Progenitor cell of endocrine pancreas (in vitro differentiated cells): ENCODE measurements at regions not wholly inside any gene's neighbourhood (a gene's known extent, or its start where the extent isn't known, plus 50 kb on each side); places are given as distances from the start of the nearest gene placed in this dataset.
A peak's percentile ranks its signal among the peaks of the same experiment; 100 is the strongest.

Source experiments
- DNase-seq: peaks from one replicate; pipeline ENCODE4 v3.0.0; 2021; ENCODE audit warnings: low spot score; ENCODE audit not compliant: unreplicated experiment
- H3K27ac Mint-ChIP-seq: 2 replicates; pipeline ENCODE4 v1.8.0; 2021; ENCODE audit warnings: mild to moderate bottlenecking, moderate library complexity, mixed read lengths
- H3K27me3 Mint-ChIP-seq: 2 replicates; pipeline ENCODE4 v1.8.0; 2021; ENCODE audit warnings: mixed read lengths
- H3K36me3 Mint-ChIP-seq: 2 replicates; pipeline ENCODE4 v1.8.0; 2022; ENCODE audit warnings: mixed read lengths; ENCODE audit not compliant: insufficient read depth
- H3K4me1 Mint-ChIP-seq: 2 replicates; pipeline ENCODE4 v1.8.0; 2021; ENCODE audit warnings: low read depth, mixed read lengths
- H3K4me3 Mint-ChIP-seq: 2 replicates; pipeline ENCODE4 v1.8.0; 2021; ENCODE audit warnings: low read depth, mild to moderate bottlenecking, moderate library complexity, mixed read lengths
- H3K9me3 Mint-ChIP-seq: 2 replicates; pipeline ENCODE4 v1.8.0; 2021; ENCODE audit warnings: low read depth, mixed read lengths
- TF ChIP-seq, protein P1 (sequence below): fragments of 200-600 bp; sonication (generic); IDR thresholded peaks from one replicate; pipeline ENCODE4 v1.5.0; 2021; ENCODE audit warnings: antibody characterized with exemption, mild to moderate bottlenecking; ENCODE audit not compliant: unreplicated experiment

DNA sequence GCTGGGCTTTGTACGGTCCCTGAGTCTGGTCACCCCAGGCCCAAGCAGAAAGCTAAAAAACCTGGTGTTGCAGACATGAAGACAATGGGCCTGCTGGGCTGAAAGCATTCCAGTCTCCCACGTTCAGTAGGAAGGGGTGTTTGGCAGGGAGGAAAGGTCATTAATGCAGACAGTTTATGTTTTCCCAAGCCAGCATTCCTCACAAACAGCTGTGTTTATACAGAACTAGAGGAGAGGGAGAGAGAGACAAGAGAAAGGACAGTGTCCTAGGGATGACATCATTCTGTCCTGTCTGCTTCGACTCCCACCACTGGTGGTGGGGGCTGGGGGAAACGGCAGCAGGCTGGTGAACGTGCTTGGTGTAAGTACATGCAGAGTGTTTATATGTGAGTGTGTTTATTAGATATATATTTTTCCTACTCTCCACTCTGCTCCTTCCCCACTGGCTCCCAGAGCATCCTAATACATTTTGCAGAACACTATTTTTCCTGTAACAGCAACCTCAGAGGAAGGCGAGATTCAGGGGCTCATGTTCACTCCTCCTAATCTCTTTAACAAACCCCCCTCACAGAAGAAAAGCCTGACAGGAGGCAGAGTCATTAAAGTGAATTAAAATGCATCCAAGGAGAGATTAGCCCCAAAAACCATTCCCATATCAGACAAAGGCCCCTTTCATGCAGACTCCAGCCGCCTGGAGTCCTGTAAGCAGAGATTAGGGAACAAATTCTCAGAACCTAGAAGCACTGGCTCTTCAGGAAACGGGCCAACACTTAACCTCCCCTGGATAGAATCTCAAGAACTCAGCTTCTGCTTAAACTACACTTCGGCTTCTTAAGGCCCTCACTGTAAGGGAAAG, 380.4 kb downstream of the TNS1 start:
- TF ChIP-seq, protein P1, sequence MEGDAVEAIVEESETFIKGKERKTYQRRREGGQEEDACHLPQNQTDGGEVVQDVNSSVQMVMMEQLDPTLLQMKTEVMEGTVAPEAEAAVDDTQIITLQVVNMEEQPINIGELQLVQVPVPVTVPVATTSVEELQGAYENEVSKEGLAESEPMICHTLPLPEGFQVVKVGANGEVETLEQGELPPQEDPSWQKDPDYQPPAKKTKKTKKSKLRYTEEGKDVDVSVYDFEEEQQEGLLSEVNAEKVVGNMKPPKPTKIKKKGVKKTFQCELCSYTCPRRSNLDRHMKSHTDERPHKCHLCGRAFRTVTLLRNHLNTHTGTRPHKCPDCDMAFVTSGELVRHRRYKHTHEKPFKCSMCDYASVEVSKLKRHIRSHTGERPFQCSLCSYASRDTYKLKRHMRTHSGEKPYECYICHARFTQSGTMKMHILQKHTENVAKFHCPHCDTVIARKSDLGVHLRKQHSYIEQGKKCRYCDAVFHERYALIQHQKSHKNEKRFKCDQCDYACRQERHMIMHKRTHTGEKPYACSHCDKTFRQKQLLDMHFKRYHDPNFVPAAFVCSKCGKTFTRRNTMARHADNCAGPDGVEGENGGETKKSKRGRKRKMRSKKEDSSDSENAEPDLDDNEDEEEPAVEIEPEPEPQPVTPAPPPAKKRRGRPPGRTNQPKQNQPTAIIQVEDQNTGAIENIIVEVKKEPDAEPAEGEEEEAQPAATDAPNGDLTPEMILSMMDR, result no peak
- Mint-ChIP-seq H3K4me1 (peaks cover 27% of the 10 kb centered on the region), H3K4me3 (no peak overlapping the region), H3K27me3 (no peaks in the 10 kb centered on the region), H3K27ac (peak overlapping the region; percentile 50), H3K36me3 (no peaks in the 10 kb centered on the region), H3K9me3 (no peaks in the 10 kb centered on the region)
- no peak for DNase-seq

DNA sequence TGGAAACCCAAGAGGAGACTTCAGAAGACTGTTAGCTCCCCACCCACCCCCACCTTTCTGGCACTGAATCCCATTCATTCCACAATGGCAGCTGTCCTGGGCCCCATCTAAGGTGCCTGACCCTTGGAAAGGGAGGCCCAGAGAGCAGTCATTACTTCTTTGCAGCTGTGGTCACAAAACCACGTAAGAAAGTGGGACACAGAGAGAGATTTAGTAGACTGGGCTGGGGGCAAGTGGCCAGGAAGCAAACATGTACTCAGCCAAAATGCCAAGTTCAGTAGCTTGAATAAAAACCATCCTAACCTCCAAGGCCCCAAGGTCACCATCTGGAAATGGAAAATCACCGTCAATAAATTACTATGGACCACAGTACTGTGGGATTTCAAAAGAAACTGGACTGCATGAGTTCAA, 381.4 kb downstream of the TNS1 start:
- H3K4me1 Mint-ChIP-seq, result peaks cover 31% of the 10 kb centered on the region
- no peak for DNase-seq
- H3K27ac Mint-ChIP-seq, result no peak overlapping the region
- no peak overlapping the region for H3K4me3 Mint-ChIP-seq
- TF ChIP-seq, protein P1, result no peak
- H3K27me3 Mint-ChIP-seq, result no peaks in the 10 kb centered on the region
- no peaks in the 10 kb centered on the region for H3K9me3 Mint-ChIP-seq
- no peaks in the 10 kb centered on the region for H3K36me3 Mint-ChIP-seq

DNA sequence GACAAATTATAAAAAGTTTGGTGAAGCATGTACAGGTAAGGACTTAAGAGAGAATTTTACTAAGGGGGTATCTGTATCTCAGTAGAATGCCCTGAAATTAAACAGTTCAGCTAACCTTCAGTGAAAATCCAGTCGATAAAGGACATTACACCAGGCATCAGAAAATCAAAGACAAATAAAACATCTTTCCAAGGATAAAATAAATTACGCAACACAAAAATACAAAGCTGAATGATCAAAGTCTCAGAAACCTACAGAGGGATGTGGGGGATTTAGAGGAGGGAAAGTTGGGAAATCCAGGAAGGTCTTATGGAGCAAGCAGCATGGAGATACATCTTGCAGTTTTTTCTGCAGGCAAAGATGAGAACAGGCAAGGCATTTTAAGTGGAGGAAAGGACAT, 384.1 kb downstream of the TNS1 start:
- no peaks in the 10 kb centered on the region for H3K36me3 Mint-ChIP-seq
- no peaks in the 10 kb centered on the region for H3K27me3 Mint-ChIP-seq
- H3K4me3 Mint-ChIP-seq, result no peak overlapping the region
- TF ChIP-seq, protein P1, result no peak
- peaks cover 31% of the 10 kb centered on the region for H3K4me1 Mint-ChIP-seq
- DNase-seq, result no peak
- H3K27ac Mint-ChIP-seq, result no peak overlapping the region
- no peaks in the 10 kb centered on the region for H3K9me3 Mint-ChIP-seq

DNA sequence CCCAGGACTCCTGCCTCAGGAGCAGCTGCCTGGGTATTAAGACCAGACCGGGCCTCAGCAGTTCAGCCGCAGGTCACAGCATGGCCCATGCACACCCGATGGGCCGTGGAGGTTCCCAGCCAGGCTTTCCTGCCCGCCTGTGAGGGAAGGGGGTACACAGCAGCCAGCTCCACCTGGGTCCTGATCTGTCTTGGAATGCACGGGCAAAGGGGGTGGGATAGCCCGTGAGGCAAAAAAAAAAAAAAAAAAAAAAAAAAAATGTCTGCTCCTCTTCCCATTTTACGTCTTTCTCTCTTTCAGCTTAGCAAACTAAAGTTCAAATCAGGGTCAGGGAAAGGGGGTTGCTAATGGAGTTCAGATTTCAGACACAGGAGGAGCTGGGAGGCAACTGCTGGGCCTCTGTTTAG, 385.2 kb downstream of the TNS1 start:
- Mint-ChIP-seq H3K27ac (no peak overlapping the region), H3K27me3 (no peaks in the 10 kb centered on the region), H3K4me1 (peaks cover 27% of the 10 kb centered on the region), H3K36me3 (no peaks in the 10 kb centered on the region), H3K9me3 (no peaks in the 10 kb centered on the region), H3K4me3 (no peak overlapping the region)
- TF ChIP-seq, protein P1, result no peak
- no peak for DNase-seq

DNA sequence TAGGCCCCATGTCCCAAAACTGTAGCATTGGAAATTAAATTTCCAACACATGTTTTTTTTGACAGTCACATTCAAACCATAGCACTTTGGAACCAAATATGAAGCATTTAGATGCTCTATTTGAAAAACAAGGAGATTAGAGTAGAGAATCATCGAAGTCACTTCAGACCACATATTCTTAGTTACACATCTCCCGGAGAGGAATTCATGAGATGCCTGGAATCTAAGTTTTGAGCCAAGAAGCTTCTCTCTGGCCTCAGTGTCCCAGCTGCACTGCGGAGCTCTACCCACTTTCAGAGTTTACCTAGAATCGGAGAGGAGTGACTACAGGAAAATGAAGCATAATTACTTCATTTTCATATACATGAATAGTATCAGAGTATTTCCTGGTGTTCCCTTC, 385.9 kb downstream of the TNS1 start:
- Mint-ChIP-seq H3K36me3 (no peaks in the 10 kb centered on the region), H3K9me3 (no peaks in the 10 kb centered on the region), H3K4me1 (peaks cover 20% of the 10 kb centered on the region), H3K4me3 (no peak overlapping the region), H3K27me3 (no peaks in the 10 kb centered on the region), H3K27ac (no peak overlapping the region)
- no peak for DNase-seq
- TF ChIP-seq, protein P1, result no peak
